ENCODE measurements at regions not wholly inside any gene's neighbourhood (a gene's known extent, or its start where the extent isn't known, plus 50 kb on each side); places are given as distances from the start of the nearest gene placed in this dataset.
"Not testable (repeated sequence)": the region's sequence is repeated elsewhere in the genome, so short reads cannot be mapped to it uniquely, and the experiment has no call there.

GRCh38 chr2:129008881-129009554 is 690.4 kb upstream of the HS6ST1 start:
- no peak for DNase-seq

GRCh38 chr2:129009555-129010146 is 691.0 kb upstream of the HS6ST1 start:
- DNase-seq, result no peak

- no peak for DNase-seq
Observed at GRCh38 chr2:129010262-129010661, 691.6 kb upstream of the HS6ST1 start.

GRCh38 chr2:129011466-129012061 is 692.9 kb upstream of the HS6ST1 start:
- DNase-seq, result no peak

- no peak for DNase-seq
Observed at GRCh38 chr2:129014432-129014831, 695.8 kb upstream of the HS6ST1 start.

GRCh38 chr2:129015397-129016285 is 697.0 kb upstream of the HS6ST1 start:
- no peak for DNase-seq

- DNase-seq, result no peak
Observed at GRCh38 chr2:129016972-129017371, 698.3 kb upstream of the HS6ST1 start.

- DNase-seq, result no peak
Observed at GRCh38 chr2:129024796-129025195, 706.1 kb upstream of the HS6ST1 start.

GRCh38 chr2:129035992-129036391 is 717.3 kb upstream of the HS6ST1 start:
- DNase-seq, result no peak

- DNase-seq, result not testable (repeated sequence)
Observed at GRCh38 chr2:129043677-129044076, 725.0 kb upstream of the HS6ST1 start.

- not testable (repeated sequence) for DNase-seq
Observed at GRCh38 chr2:129046475-129046874, 727.8 kb upstream of the HS6ST1 start.

- no peak for DNase-seq
Observed at GRCh38 chr2:129050101-129050500, 731.4 kb upstream of the HS6ST1 start.

- no peak for DNase-seq
Observed at GRCh38 chr2:129055242-129055641, 736.6 kb upstream of the HS6ST1 start.

- no peak for DNase-seq
Observed at GRCh38 chr2:129055824-129056223, 737.2 kb upstream of the HS6ST1 start.

- DNase-seq, result no peak
Observed at GRCh38 chr2:129056309-129056958, 737.8 kb upstream of the HS6ST1 start.

- DNase-seq, result no peak
Observed at GRCh38 chr2:129056959-129057317, 738.3 kb upstream of the HS6ST1 start.

- no peak for DNase-seq
Observed at GRCh38 chr2:129058981-129059380, 740.3 kb upstream of the HS6ST1 start.

GRCh38 chr2:129059476-129059875 is 740.8 kb upstream of the HS6ST1 start:
- DNase-seq, result no peak

GRCh38 chr2:129061069-129061768 is 742.6 kb upstream of the HS6ST1 start:
- DNase-seq, result no peak

GRCh38 chr2:129061769-129062121 is 743.1 kb upstream of the HS6ST1 start:
- DNase-seq, result no peak

GRCh38 chr2:129062146-129062912 is 743.7 kb upstream of the HS6ST1 start:
- DNase-seq, result no peak

GRCh38 chr2:129067070-129067469 is 748.4 kb upstream of the HS6ST1 start:
- DNase-seq, result no peak

Data from CD4-positive, alpha-beta T cell treated with Interleukin-12 subunit alpha and Interleukin-12 subunit beta, for 1 hour (primary cell).